HG03135 (cell line): ENCODE measurements at regions not wholly inside any gene's neighbourhood (a gene's known extent, or its start where the extent isn't known, plus 50 kb on each side); places are given as distances from the start of the nearest gene placed in this dataset.

ENCODE experiments used
- ATAC-seq: cut with Tn5 transposase; IDR thresholded peaks from one replicate; pipeline ENCODE4 v1.9.1; 2021; ENCODE audit warnings: mild to moderate bottlenecking, moderate library complexity; ENCODE audit not compliant: unreplicated experiment

DNA sequence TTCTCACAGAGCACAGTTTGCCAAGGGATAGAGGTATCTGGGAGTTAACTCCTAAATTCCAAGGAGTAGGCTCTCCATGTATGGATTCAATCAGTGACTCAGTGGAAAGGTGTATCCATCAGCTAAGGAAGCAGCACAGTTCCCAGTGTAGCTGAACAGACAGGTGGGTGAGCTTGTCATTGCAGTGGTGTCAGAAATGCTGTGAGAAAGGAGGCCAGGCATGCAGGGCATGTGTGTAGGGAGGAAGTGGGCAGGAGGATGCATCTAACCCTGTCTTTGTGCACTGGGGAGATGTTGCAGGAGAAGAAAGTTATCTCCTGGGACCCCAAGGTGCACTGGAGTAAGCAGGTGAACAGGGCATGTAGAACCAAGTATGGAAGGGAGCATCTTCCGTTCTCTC, 539.0 kb downstream of the VRK1 start:
- ATAC-seq = no peak

- ATAC-seq = no peak
Measured at GRCh38 chr14:97336816-97337215, 539.6 kb downstream of the VRK1 start.

DNA sequence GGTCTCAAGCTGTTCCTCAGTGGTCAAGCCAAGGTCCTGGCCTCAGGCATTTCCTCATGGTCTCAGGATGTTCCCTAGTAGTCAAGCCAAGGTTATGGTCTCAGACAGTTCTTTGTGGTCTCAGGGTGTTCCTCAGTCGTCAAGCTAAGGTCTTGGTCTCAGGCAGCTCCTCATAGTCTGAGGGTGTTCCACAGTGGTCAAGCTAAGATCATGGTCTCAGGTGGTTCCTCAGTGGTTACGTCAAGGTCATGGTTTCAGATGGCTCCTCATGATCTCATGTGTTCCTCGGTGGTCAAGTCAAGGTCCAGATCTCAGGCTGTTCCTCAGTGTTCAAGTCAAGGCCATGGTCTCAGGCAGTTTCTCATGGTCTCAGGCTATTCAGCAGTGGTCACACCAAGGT, 540.1 kb downstream of the VRK1 start:
- ATAC-seq = no peak

GRCh38 chr14:97337670-97338069, 540.5 kb downstream of the VRK1 start:
- ATAC-seq = no peak

GRCh38 chr14:97344666-97345065, 547.5 kb downstream of the VRK1 start:
- ATAC-seq = no peak

DNA sequence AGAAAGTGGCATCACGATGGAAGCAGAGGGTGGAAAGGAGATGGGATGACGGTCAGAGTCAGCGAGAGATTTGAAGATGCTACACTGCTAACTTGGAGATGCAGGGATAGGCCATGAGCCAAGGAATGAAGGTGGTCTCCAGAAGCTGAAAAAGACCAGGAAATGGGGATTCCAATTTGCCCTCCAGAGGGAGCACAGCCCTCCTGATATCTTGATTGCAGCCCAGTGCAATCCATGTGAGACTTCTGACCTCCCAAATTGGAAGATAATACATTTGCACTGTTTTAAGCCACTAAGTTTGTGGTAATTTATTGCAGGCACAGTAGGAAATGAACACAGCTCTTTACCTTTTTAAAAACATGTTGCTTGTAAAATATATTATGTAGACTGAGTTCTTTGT, 549.5 kb downstream of the VRK1 start:
- ATAC-seq = no peak

GRCh38 chr14:97349463-97349862, 552.3 kb downstream of the VRK1 start:
- ATAC-seq = no peak

DNA sequence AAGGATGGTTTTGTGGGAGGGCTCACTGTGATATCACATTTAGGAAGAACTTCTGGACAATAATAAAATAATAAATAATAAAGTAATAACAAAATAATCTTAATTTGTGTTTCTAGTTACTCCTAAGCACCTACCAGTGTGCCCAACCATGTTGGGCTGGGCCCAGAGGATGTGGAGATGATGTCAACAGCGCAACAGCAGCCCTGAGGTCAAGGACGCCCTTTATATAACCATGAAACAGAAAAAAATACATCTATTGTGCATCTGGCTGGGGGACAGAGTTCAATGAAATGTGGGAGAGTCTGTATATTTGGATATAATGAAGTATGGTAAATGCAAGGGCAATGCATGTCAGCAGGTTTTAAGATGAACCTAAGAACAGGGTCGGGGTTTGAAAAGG, 552.8 kb downstream of the VRK1 start:
- ATAC-seq = no peak

GRCh38 chr14:97350415-97350814, 553.2 kb downstream of the VRK1 start:
- ATAC-seq = no peak

DNA sequence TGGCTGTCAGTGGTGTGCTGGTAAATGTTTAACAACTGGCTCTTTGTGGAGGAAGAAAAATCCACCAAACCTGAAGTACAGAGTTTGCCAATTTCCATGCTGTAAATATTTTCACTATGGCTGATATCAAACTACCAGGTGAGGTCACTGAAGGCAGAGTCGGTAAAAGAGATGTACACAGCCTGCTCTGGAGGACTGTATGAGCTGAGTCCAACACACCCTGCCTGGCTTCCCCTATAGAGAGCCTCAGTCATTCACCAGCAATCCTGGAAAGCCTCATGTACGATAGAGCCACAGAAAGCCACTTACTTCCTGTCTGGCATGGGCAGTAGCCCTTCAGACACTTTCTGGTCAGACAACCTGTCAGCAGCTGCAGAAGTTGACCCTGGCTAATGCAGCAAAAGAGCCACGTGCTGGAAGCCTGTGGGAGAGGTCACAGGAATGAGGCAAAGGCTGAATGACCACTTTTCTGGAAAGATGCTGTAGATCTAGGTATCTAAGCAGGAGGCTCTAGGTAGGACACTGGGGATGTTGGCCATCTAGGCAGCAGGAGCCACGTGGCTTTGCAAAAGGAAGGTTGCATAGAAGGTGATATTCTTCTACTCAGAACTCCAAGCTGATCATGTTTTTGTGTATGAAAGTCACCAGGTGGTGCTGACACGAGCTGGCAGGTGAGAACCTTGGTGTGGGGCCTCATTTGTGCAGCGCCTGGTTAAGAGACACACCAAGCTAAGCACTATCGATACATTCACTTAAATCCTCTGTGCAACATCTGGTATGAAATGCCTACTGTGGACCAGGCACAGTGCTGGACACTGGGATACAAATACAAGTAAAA, 553.9 kb downstream of the VRK1 start:
- no peak for ATAC-seq

- ATAC-seq = no peak
Measured at GRCh38 chr14:97353102-97353501, 555.9 kb downstream of the VRK1 start.

- ATAC-seq = no peak
Measured at GRCh38 chr14:97354119-97354722, 557.0 kb downstream of the VRK1 start.

DNA sequence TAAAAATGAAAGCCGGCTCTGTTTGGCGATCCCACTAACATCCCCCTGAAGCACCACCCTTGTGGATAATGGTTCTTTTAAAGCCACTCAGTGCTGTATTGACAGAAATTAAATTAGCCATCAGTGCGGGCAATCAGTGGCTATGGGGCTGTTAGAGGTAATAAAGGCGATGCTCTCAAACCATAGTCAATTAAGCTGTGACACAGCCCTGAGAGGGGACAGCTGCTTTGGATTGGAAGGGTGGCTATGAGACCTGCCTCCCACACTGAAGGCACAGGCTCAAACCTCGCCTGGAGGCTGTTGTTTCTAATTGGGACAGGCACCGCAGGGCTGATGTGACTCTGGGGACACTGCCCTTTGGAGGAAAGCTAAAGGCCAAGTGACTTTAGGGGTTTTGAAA, 562.2 kb downstream of the VRK1 start:
- ATAC-seq = no peak

DNA sequence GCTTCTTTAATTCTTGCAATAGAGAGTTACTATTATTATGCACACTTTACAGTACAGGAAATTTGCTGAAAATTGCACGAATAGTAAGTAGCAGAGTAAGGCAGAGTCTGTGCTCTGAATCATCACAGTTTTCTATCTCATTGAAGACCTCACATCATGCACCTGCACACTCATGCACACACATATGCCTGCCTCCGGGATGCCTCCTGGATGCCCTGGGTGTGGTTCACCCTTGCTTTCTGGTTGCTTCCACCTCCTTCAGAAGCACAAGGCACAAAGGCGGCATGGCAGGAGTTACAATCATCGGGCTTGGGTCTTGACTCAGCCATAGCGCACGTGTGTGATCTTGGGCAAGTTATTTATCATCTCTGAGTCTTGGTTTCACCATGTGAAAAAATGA, 564.0 kb downstream of the VRK1 start:
- ATAC-seq = no peak

- ATAC-seq = no peak
Measured at GRCh38 chr14:97361958-97362357, 564.8 kb downstream of the VRK1 start.

DNA sequence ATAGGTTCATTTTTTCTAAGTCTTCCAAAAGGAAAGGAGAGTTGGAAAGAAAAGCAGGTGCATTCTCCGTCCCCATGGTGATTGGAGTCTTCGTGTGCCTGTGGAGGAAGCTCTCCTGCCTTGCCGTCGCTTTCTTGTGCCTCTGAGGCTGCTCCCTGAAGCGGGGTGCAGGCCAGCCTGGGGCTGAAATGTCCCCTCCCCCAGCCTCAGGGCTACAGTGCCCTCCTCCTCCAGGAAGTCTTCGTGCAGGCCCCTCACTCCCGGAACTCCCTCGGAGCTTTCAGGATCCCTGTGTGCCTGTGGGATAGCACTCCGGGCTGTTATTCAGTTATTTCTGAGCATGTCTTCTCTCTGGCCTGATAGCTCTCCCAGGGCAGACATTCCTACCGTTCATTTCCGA, 569.2 kb downstream of the VRK1 start:
- no peak for ATAC-seq

DNA sequence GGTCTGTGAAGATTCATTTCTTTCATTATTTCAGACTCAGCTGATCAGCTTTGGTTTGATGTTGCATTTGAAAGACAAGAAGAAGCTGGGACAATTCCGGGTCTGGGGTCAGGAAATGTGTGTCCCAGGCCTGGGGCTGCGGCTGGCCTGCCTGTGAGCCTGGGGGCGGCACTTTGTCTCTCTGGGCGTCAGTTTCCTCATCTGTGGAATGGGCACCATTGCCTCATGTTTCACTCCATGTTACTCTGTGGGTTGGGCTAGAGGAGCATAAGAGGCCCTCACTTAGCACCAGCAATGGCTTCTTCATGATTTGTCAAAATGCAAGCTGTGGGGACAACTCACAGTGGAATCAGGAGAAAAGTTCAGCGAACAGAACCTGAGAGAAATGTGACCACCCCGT, 570.1 kb downstream of the VRK1 start:
- no peak for ATAC-seq

DNA sequence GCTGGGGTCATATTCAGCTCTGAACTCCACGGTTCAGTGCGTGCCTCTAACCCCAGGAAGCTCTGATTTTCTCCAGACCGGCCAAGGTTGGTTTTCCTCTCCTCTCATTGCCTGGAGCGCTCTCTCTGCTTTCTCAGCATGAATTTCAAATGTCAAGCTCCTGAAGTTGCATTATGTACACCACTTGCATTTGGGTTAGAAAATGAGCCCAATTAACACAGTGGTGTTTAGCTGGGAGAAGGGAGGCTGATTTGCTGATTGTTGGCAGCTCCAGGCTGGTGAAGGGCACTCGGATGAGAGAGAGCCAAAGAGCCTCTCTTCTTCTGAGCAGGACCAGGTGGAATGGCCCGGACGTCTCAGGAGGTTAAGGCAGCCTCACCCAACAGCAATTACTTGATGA, 570.9 kb downstream of the VRK1 start:
- no peak for ATAC-seq

GRCh38 chr14:97368900-97369564, 571.9 kb downstream of the VRK1 start:
- no peak for ATAC-seq

DNA sequence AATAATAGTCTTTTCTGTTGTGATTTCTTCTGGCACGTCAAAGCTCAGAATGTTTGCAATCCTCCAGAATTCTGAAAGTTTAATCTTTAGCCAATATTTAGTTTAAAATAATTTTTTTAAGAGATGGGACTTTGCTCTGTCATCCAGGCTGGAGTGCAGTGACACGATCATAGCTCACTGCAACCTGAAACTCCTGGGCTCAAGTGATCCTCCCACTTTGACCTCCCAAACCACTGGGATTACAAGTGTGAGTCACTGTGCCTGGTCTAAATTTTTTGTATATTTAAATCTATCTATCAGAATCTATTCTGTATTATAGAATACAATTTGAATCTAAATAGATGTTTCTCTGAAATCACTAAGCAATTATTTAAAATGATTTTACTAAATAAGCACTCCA, 572.7 kb downstream of the VRK1 start:
- no peak for ATAC-seq

DNA sequence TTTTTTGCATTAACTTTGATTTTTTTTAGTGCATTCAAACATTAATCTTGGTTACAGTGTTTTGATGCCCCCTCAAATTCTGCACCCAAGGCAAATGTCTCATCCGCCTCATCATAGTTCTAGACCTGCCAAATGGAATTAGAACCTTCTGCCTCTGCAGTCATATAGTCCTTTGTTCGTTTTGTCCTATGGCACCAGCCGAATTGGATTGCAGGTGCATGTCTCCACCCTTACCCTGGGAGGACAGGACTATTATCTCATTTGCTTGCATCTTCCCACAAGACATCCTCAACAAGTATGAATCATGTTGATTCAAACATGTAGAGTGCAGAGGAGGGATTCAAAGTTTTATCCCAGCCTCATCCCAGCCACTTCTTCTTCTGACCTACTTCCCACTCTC, 579.1 kb downstream of the VRK1 start:
- ATAC-seq = no peak

GRCh38 chr14:97377550-97377949, 580.4 kb downstream of the VRK1 start:
- no peak for ATAC-seq
